Calu3 (cell line): ENCODE measurements at regions not wholly inside any gene's neighbourhood (a gene's known extent, or its start where the extent isn't known, plus 50 kb on each side); places are given as distances from the start of the nearest gene placed in this dataset.

Experiments used
- BruUV-seq: library from RNA; stranded (reverse); fragments of 400-500 nt; replicated peaks from 2 replicates; lab custom pipeline; 2021; lab: Mats Ljungman, UMichigan
- CTCF ChIA-PET: fragments of 300-600 bp; sonication (Branson Sonifier 250); formaldehyde crosslinking; loops from one replicate; lab custom pipeline; 2022; ENCODE audit warnings: antibody characterized with exemption; lab: Charles Lee
- DNase-seq: peaks from one replicate; pipeline ENCODE4 v3.0.0; 2022
- H3K27ac Mint-ChIP-seq: one replicate; pipeline ENCODE4 v1.8.0; 2022; ENCODE audit warnings: mixed read lengths; ENCODE audit not compliant: unreplicated experiment
- H3K27me3 Mint-ChIP-seq: one replicate; pipeline ENCODE4 v1.8.0; 2022; ENCODE audit warnings: mixed read lengths; ENCODE audit not compliant: unreplicated experiment
- H3K36me3 Mint-ChIP-seq: one replicate; pipeline ENCODE4 v1.8.0; 2022; ENCODE audit warnings: mild to moderate bottlenecking, moderate library complexity, mixed read lengths; ENCODE audit not compliant: insufficient read depth, unreplicated experiment
- H3K4me1 Mint-ChIP-seq: one replicate; pipeline ENCODE4 v1.8.0; 2022; ENCODE audit warnings: mild to moderate bottlenecking, low read depth, mixed read lengths; ENCODE audit not compliant: unreplicated experiment
- H3K4me3 Mint-ChIP-seq: one replicate; pipeline ENCODE4 v1.8.0; 2022; ENCODE audit warnings: mild to moderate bottlenecking, low read depth, moderate library complexity, mixed read lengths; ENCODE audit not compliant: unreplicated experiment
- H3K9me3 Mint-ChIP-seq: one replicate; pipeline ENCODE4 v1.8.0; 2022; ENCODE audit warnings: low read depth, mixed read lengths; ENCODE audit not compliant: unreplicated experiment
- CTCF ChIP-seq: fragments of 200-600 bp; IDR thresholded peaks from one replicate; pipeline ENCODE4 v1.8.0; 2022; ENCODE audit warnings: antibody characterized with exemption; ENCODE audit not compliant: unreplicated experiment
- intact Hi-C: fragments of 100-400 bp; cut with micrococcal nuclease; formaldehyde crosslinking; loops from one replicate; pipeline ENCODE4 v1.10.0; 2022; ENCODE audit not compliant: unreplicated experiment

GRCh38 chr3:18633002-18633401 is 207.9 kb upstream of the SATB1 start:
- no peak for TF ChIP-seq CTCF
- Mint-ChIP-seq H3K36me3 (no peaks in the 10 kb centered on the region), H3K9me3 (no peaks in the 10 kb centered on the region), H3K27me3 (no peaks in the 10 kb centered on the region), H3K4me1 (no peaks in the 10 kb centered on the region), H3K4me3 (no peak overlapping the region), H3K27ac (no peak overlapping the region)
- BruUV-seq = no TSS peak
- DNase-seq = no peak
- CTCF ChIA-PET = no interaction called here
- intact Hi-C loops = no loop called here

DNA sequence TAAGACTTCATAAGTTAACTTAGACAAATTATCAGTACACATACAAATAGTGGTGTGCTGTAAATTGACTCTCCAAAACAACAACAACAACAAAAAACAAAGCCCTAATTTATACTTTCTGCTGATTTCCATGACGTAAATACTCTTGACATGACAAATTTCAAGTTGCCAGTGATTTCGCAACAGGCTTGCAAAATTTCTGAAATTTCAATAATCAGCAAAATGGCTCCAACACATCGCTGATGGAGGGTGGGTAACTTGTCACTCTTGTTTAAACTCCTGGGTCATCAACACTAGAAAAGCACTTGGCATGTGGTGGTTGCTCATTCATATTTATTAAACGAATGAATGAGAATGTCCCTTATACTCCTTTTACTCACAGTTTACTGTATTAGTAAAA is 205.2 kb upstream of the SATB1 start:
- H3K36me3 Mint-ChIP-seq = no peaks in the 10 kb centered on the region
- intact Hi-C loops = no loop called here
- no peak overlapping the region for H3K4me3 Mint-ChIP-seq
- TF ChIP-seq CTCF = no peak
- no peaks in the 10 kb centered on the region for H3K27me3 Mint-ChIP-seq
- H3K9me3 Mint-ChIP-seq = no peaks in the 10 kb centered on the region
- DNase-seq = no peak
- no peak overlapping the region for H3K27ac Mint-ChIP-seq
- BruUV-seq = no TSS peak
- CTCF ChIA-PET = no interaction called here
- no peaks in the 10 kb centered on the region for H3K4me1 Mint-ChIP-seq

DNA sequence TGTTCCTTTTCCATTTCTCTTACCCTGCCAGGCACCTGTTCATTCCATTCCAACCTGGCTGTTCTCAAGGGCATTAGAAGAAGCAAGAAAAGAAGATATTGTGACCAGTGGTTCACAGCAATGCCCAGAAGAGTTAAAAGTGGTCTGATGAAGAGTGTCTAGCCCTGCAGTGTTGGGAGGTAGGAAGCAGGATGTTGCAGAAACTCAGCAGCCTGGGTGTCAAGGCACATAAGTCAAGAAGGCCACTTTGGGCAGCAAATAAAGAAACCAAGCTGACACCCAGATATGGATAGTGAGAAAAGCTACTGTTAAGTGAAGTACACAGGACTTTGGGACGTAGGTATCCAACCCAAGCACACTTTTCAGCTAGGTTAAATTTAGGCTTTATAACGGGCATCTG is 199.9 kb upstream of the SATB1 start:
- Mint-ChIP-seq H3K27me3 (no peaks in the 10 kb centered on the region), H3K4me3 (no peak overlapping the region), H3K27ac (no peak overlapping the region), H3K36me3 (no peaks in the 10 kb centered on the region), H3K4me1 (no peaks in the 10 kb centered on the region), H3K9me3 (no peaks in the 10 kb centered on the region)
- intact Hi-C loops = no loop called here
- TF ChIP-seq CTCF = no peak
- DNase-seq = no peak
- CTCF ChIA-PET = no interaction called here
- BruUV-seq = no TSS peak

GRCh38 chr3:18623220-18623619 is 198.1 kb upstream of the SATB1 start:
- Mint-ChIP-seq H3K27me3 (no peaks in the 10 kb centered on the region), H3K4me1 (no peaks in the 10 kb centered on the region), H3K27ac (no peak overlapping the region), H3K9me3 (no peaks in the 10 kb centered on the region), H3K4me3 (no peak overlapping the region), H3K36me3 (no peaks in the 10 kb centered on the region)
- intact Hi-C loops = no loop called here
- no peak for TF ChIP-seq CTCF
- DNase-seq = no peak
- CTCF ChIA-PET = no interaction called here
- no TSS peak for BruUV-seq
